TTC549 (cell line): ENCODE measurements at regions not wholly inside any gene's neighbourhood (a gene's known extent, or its start where the extent isn't known, plus 50 kb on each side); places are given as distances from the start of the nearest gene placed in this dataset.
"Not testable (repeated sequence)": the region's sequence is repeated elsewhere in the genome, so short reads cannot be mapped to it uniquely, and the experiment has no call there.

ENCODE experiments used
- FAIRE-seq: peaks from 2 replicates; lab custom pipeline; 2012; peaks lifted over from hg19 to GRCh38; lab: Jason Lieb, UNC

GRCh38 chr4:71211748-71212147 is 127.1 kb upstream of the SLC4A4 start:
- FAIRE-seq: no peak

GRCh38 chr4:71212216-71212615 is 126.6 kb upstream of the SLC4A4 start:
- no peak for FAIRE-seq

GRCh38 chr4:71214578-71214977 is 124.2 kb upstream of the SLC4A4 start:
- FAIRE-seq: no peak

GRCh38 chr4:71216316-71216959 is 122.4 kb upstream of the SLC4A4 start:
- FAIRE-seq: no peak

GRCh38 chr4:71217688-71218087 is 121.1 kb upstream of the SLC4A4 start:
- FAIRE-seq: no peak

- not testable (repeated sequence) for FAIRE-seq
Measured at GRCh38 chr4:71220848-71221247, 118.0 kb upstream of the SLC4A4 start.

- FAIRE-seq: no peak
Measured at GRCh38 chr4:71221510-71222466, 117.0 kb upstream of the SLC4A4 start.

GRCh38 chr4:71222661-71223060 is 116.2 kb upstream of the SLC4A4 start:
- no peak for FAIRE-seq

- no peak for FAIRE-seq
Measured at GRCh38 chr4:71229477-71230270, 109.1 kb upstream of the SLC4A4 start.

GRCh38 chr4:71230271-71231128 is 108.3 kb upstream of the SLC4A4 start:
- FAIRE-seq: no peak

- no peak for FAIRE-seq
Measured at GRCh38 chr4:71231129-71232055, 107.4 kb upstream of the SLC4A4 start.

- FAIRE-seq: no peak
Measured at GRCh38 chr4:71232056-71232430, 106.8 kb upstream of the SLC4A4 start.

GRCh38 chr4:71232846-71233245 is 106.0 kb upstream of the SLC4A4 start:
- FAIRE-seq: no peak

- no peak for FAIRE-seq
Measured at GRCh38 chr4:71235311-71236201, 103.3 kb upstream of the SLC4A4 start.

GRCh38 chr4:71236226-71236625 is 102.6 kb upstream of the SLC4A4 start:
- no peak for FAIRE-seq

- no peak for FAIRE-seq
Measured at GRCh38 chr4:71237641-71238040, 101.2 kb upstream of the SLC4A4 start.

GRCh38 chr4:71239365-71239764 is 99.5 kb upstream of the SLC4A4 start:
- FAIRE-seq: no peak

- no peak for FAIRE-seq
Measured at GRCh38 chr4:71240094-71240493, 98.7 kb upstream of the SLC4A4 start.

GRCh38 chr4:71241501-71242288 is 97.1 kb upstream of the SLC4A4 start:
- no peak for FAIRE-seq
